IMR-90 (cell line): ENCODE measurements at regions not wholly inside any gene's neighbourhood (a gene's known extent, or its start where the extent isn't known, plus 50 kb on each side); places are given as distances from the start of the nearest gene placed in this dataset.

Experiments used
- ATAC-seq: fragments of 200-7000 bp; cut with Tn5 transposase; 2 replicates; pipeline ENCODE4 v1.9.1; 2020; ENCODE audit warnings: low read depth, mild to moderate bottlenecking, moderate library complexity
- BruUV-seq: library from RNA; stranded (reverse); fragments of 400-500 nt; replicated peaks from 2 replicates; lab custom pipeline; 2021; lab: Mats Ljungman, UMichigan
- CTCF ChIA-PET: fragments of 300-600 bp; formaldehyde crosslinking; extraction: SDS; loops from one replicate; lab custom pipeline; 2021; ENCODE audit warnings: antibody characterized with exemption; lab: Yijun Ruan, JAX
- POLR2A ChIA-PET: fragments of 300-600 bp; sonication (Branson Sonifier 250); formaldehyde crosslinking; loops from one replicate; lab custom pipeline; 2022; ENCODE audit warnings: antibody characterized with exemption; ENCODE audit not compliant: unreplicated experiment; lab: Charles Lee
- DNase-seq: peaks from one replicate; pipeline ENCODE4 v3.0.0; 2013
- H2AFZ ChIP-seq: replicated peaks from 2 replicates; pipeline ENCODE3; 2013; ENCODE audit warnings: low read length, mild to moderate bottlenecking; ENCODE audit not compliant: poor library complexity
- H2AK5ac ChIP-seq: 2 replicates; pipeline ENCODE4 v1.6.1; 2013; ENCODE audit warnings: low read depth, low read length, inconsistent platforms
- H2AK9ac ChIP-seq: replicated peaks from 2 replicates; pipeline ENCODE3; 2013; ENCODE audit warnings: mild to moderate bottlenecking, low read depth, low read length, moderate library complexity; ENCODE audit not compliant: poor library complexity
- H2BK120ac ChIP-seq: 2 replicates; pipeline ENCODE4 v1.6.1; 2013; ENCODE audit warnings: low read depth, low read length, inconsistent platforms
- H2BK15ac ChIP-seq: 3 replicates; pipeline ENCODE4 v1.6.1; 2013; ENCODE audit warnings: low read depth, low read length, inconsistent platforms
- H2BK20ac ChIP-seq: 2 replicates; pipeline ENCODE4 v1.6.1; 2013; ENCODE audit warnings: low read depth, mild to moderate bottlenecking, inconsistent platforms, low read length, moderate library complexity
- H2BK5ac ChIP-seq: 2 replicates; pipeline ENCODE4 v1.6.1; 2013; ENCODE audit warnings: mild to moderate bottlenecking, low read depth, low read length, inconsistent platforms; ENCODE audit not compliant: poor library complexity, severe bottlenecking
- H3K14ac ChIP-seq: replicated peaks from 2 replicates; pipeline ENCODE4 v1.6.1; 2013; ENCODE audit warnings: low read depth, low read length, inconsistent platforms
- H3K18ac ChIP-seq: 2 replicates; pipeline ENCODE4 v1.6.1; 2013; ENCODE audit warnings: low read depth, low read length, control low read depth
- H3K23ac ChIP-seq: 2 replicates; pipeline ENCODE4 v1.6.1; 2013; ENCODE audit warnings: low read depth, low read length, inconsistent platforms
- H3K27ac ChIP-seq: 2 replicates; pipeline ENCODE4 v1.5.1; 2013; ENCODE audit warnings: mild to moderate bottlenecking, control low read depth, low read length; ENCODE audit not compliant: insufficient read depth
- H3K27me3 ChIP-seq: 2 replicates; pipeline ENCODE4 v1.6.1; 2013; ENCODE audit warnings: low read length; ENCODE audit not compliant: control insufficient read depth, insufficient read depth
- H3K36me3 ChIP-seq: 2 replicates; pipeline ENCODE4 v1.6.1; 2013; ENCODE audit warnings: low read length, mixed read lengths; ENCODE audit not compliant: control insufficient read depth, insufficient read depth
- H3K4ac ChIP-seq: 2 replicates; pipeline ENCODE4 v1.6.1; 2013; ENCODE audit warnings: low read depth, low read length, inconsistent platforms
- H3K4me1 ChIP-seq: 2 replicates; pipeline ENCODE4 v1.6.1; 2013; ENCODE audit warnings: low read length, mixed read lengths; ENCODE audit not compliant: control insufficient read depth, insufficient read depth
- H3K4me2 ChIP-seq: 2 replicates; pipeline ENCODE4 v1.6.1; 2013; ENCODE audit warnings: low read depth, mild to moderate bottlenecking, control low read depth, low read length, moderate library complexity
- H3K4me3 ChIP-seq: 2 replicates; pipeline ENCODE4 v1.5.1; 2013; ENCODE audit warnings: low read depth, mild to moderate bottlenecking, control low read depth, low read length, moderate library complexity; ENCODE audit not compliant: insufficient read depth
- H3K56ac ChIP-seq: 2 replicates; pipeline ENCODE4 v1.6.1; 2013; ENCODE audit warnings: low read length, inconsistent platforms; ENCODE audit not compliant: insufficient read depth; ENCODE audit errors: extremely low read depth
- H3K79me1 ChIP-seq, 2 experiments: 2 replicates each; pipeline ENCODE4 v1.6.1; 2013; ENCODE audit warnings: low read length in 2 of 2, inconsistent platforms in 1 of 2, low read depth in 1 of 2
- H3K9ac ChIP-seq: 2 replicates; pipeline ENCODE4 v1.6.1; 2013; ENCODE audit warnings: low read depth, low read length, control low read depth
- H3K9me1 ChIP-seq: 2 replicates; pipeline ENCODE4 v1.6.1; 2013; ENCODE audit warnings: low read length, inconsistent platforms; ENCODE audit not compliant: insufficient read depth
- H3K9me3 ChIP-seq: 2 replicates; pipeline ENCODE4 v1.6.1; 2013; ENCODE audit warnings: low read length; ENCODE audit not compliant: control insufficient read depth, insufficient read depth
- H4K20me1 ChIP-seq: 2 replicates; pipeline ENCODE4 v1.6.1; 2013; ENCODE audit warnings: low read length, inconsistent platforms; ENCODE audit not compliant: insufficient read depth
- H4K5ac ChIP-seq: 2 replicates; pipeline ENCODE4 v1.6.1; 2013; ENCODE audit warnings: mild to moderate bottlenecking, low read depth, low read length, control low read depth
- H4K8ac ChIP-seq, 2 experiments: 2 replicates each; pipeline ENCODE4 v1.6.1; 2013; ENCODE audit warnings: low read depth in 2 of 2, low read length in 2 of 2, control low read depth in 1 of 2, inconsistent platforms in 1 of 2
- H4K91ac ChIP-seq: 2 replicates; pipeline ENCODE4 v1.6.1; 2013; ENCODE audit warnings: low read depth, low read length, inconsistent platforms; ENCODE audit not compliant: insufficient read depth
- POLR2A ChIP-seq: IDR thresholded peaks from 2 replicates; pipeline ENCODE4 v1.6.1; 2012; ENCODE audit warnings: mild to moderate bottlenecking, low read depth, low read length
- WGBS, 2 experiments: methylation state at CpG; one replicate each; pipeline versions ENCODE4 v1.1.5 to v1.1.7; 2013; ENCODE audit warnings: missing lambda C conversion rate in 2 of 2; ENCODE audit not compliant: insufficient read length in 1 of 2; ENCODE audit errors: extremely low coverage in 2 of 2; 5-methylcytosine and 5-hydroxymethylcytosine counted together
- dilution Hi-C: fragments of 300-500 bp; cut with HindIII; formaldehyde crosslinking; loops from one replicate; pipeline ENCODE4 v1.14.3; 2018; ENCODE audit warnings: low sequenced_read_pairs; ENCODE audit not compliant: unreplicated experiment
- in situ Hi-C: fragments of 300-500 bp; cut with MboI; formaldehyde crosslinking; loops from 3 replicates; pipeline ENCODE4 v1.14.3; 2019; ENCODE audit warnings: low sequenced_read_pairs, inconsistent platforms, mixed read lengths
- intact Hi-C: fragments of 100-400 bp; cut with micrococcal nuclease; formaldehyde crosslinking; loops from 2 replicates; pipeline ENCODE4 v1.10.0; 2022

GRCh38 chr2:238506371-238507068, 79.8 kb downstream of the ASB1 start:
- ChIA-PET POLR2A (no interaction called here), CTCF (no interaction called here)
- no peak overlapping the region for H4K5ac ChIP-seq
- H3K23ac ChIP-seq, result no peak overlapping the region
- H3K9me3 ChIP-seq, result no peaks in the 10 kb centered on the region
- H3K9me1 ChIP-seq, result peaks cover 5% of the 10 kb centered on the region
- WGBS, 2 experiments, result 82% methylated on average over 5 of the region's 17 CpGs; no CpG with 5 or more reads in 1 of the 2 experiments
- H3K27me3 ChIP-seq, result peaks cover 2% of the 10 kb centered on the region; the same call in 1 of the 2 replicates
- no peak overlapping the region for H2BK120ac ChIP-seq
- H3K4ac ChIP-seq, result no peak overlapping the region
- H2AK9ac ChIP-seq, result no peak overlapping the region
- H3K14ac ChIP-seq, result no peak overlapping the region
- H3K9ac ChIP-seq, result no peak overlapping the region
- in situ Hi-C loops, result no loop called here
- no peak overlapping the region for H3K56ac ChIP-seq
- no peak overlapping the region for H3K4me3 ChIP-seq
- no peak overlapping the region for H4K91ac ChIP-seq
- no peak overlapping the region for H3K4me2 ChIP-seq
- H4K20me1 ChIP-seq, result peaks cover 5% of the 10 kb centered on the region; the same call in 1 of the 2 replicates
- ATAC-seq (no peak), DNase-seq (no peak)
- dilution Hi-C loops, result no loop called here
- no peak overlapping the region for H4K8ac ChIP-seq
- BruUV-seq, result no TSS peak
- no peak for TF ChIP-seq POLR2A
- no peaks in the 10 kb centered on the region for H3K36me3 ChIP-seq
- no peaks in the 10 kb centered on the region; the same call in 1 of the 2 replicates for H3K4me1 ChIP-seq
- H2AFZ ChIP-seq, result no peak overlapping the region
- no peak overlapping the region for H3K27ac ChIP-seq
- no peak overlapping the region for H2AK5ac ChIP-seq
- 0 out of 4 replicates have a peak, but pooled peaks cover 0 to 3% of the 10 kb centered on the region in 2 experiments for H3K79me1 ChIP-seq
- H2BK15ac ChIP-seq, result no peak overlapping the region
- no peak overlapping the region for H2BK20ac ChIP-seq
- H3K18ac ChIP-seq, result no peak overlapping the region
- H2BK5ac ChIP-seq, result no peak overlapping the region
- intact Hi-C loops, result no loop called here
